H1 (cell line): ENCODE measurements at regions not wholly inside any gene's neighbourhood (a gene's known extent, or its start where the extent isn't known, plus 50 kb on each side); places are given as distances from the start of the nearest gene placed in this dataset.

Experiments
- CTCF ChIA-PET: fragments of 300-600 bp; sonication (Branson Sonifier 250); formaldehyde crosslinking; loops from one replicate; lab custom pipeline; 2021; ENCODE audit not compliant: partially characterized antibody; lab: Charles Lee
- POLR2A ChIA-PET: fragments of 300-600 bp; sonication (Branson Sonifier 250); formaldehyde crosslinking; loops from one replicate; lab custom pipeline; 2021; ENCODE audit warnings: inconsistent platforms; ENCODE audit not compliant: partially characterized antibody; lab: Charles Lee
- DNase-seq, 2 experiments: peaks; one replicate each; pipeline versions ENCODE4 v3.0.0 to v3.0.0-alpha.2; 2010 to 2022; ENCODE audit warnings: low spot score in 2 of 2, low read depth in 1 of 2, mixed read lengths in 1 of 2
- FAIRE-seq: peaks from 2 replicates; lab custom pipeline; 2011; peaks lifted over from hg19 to GRCh38; lab: Jason Lieb, UNC
- H2AFZ ChIP-seq: 2 replicates; pipeline ENCODE4 v1.8.1; 2012; ENCODE audit warnings: low read length, inconsistent platforms
- H2AK5ac ChIP-seq: 2 replicates; pipeline ENCODE4 v1.6.1; 2013; ENCODE audit warnings: low read depth, low read length
- H2BK120ac ChIP-seq: replicated peaks from 2 replicates; pipeline ENCODE3; 2013; ENCODE audit warnings: low read depth, low read length, inconsistent platforms
- H2BK12ac ChIP-seq: 2 replicates; pipeline ENCODE4 v1.6.1; 2013; ENCODE audit warnings: low read depth, low read length
- H2BK15ac ChIP-seq: 2 replicates; pipeline ENCODE4 v1.6.1; 2013; ENCODE audit warnings: low read length
- H2BK20ac ChIP-seq: 2 replicates; pipeline ENCODE4 v1.6.1; 2013; ENCODE audit warnings: low read length
- H2BK5ac ChIP-seq: 2 replicates; pipeline ENCODE4 v1.6.1; 2013; ENCODE audit warnings: low read depth, low read length
- H3K14ac ChIP-seq: 2 replicates; pipeline ENCODE4 v1.6.1; 2013; ENCODE audit warnings: inconsistent platforms; ENCODE audit not compliant: insufficient read length
- H3K18ac ChIP-seq: 2 replicates; pipeline ENCODE4 v1.6.1; 2013; ENCODE audit warnings: low read length; ENCODE audit errors: extremely low read depth
- H3K23ac ChIP-seq: 2 replicates; pipeline ENCODE4 v1.6.1; 2013; ENCODE audit warnings: inconsistent platforms; ENCODE audit not compliant: insufficient read length
- H3K23me2 ChIP-seq: 2 replicates; pipeline ENCODE4 v1.6.1; 2013; ENCODE audit warnings: low read depth, low read length
- H3K27ac ChIP-seq: 2 replicates; pipeline ENCODE4 v1.6.1; 2011; ENCODE audit warnings: low read depth, low read length, inconsistent platforms
- H3K27me3 ChIP-seq, 4 experiments: replicated peaks in 1 of 4; 1 replicate in 1 of 4; 2 replicates in 3 of 4; pipeline versions ENCODE4 v1.6.1 to v1.8.1; 2011 to 2013; ENCODE audit warnings: low read length in 3 of 4, mild to moderate bottlenecking in 3 of 4, inconsistent platforms in 2 of 4, mixed read lengths in 2 of 4, moderate library complexity in 1 of 4; ENCODE audit not compliant: control insufficient read depth in 3 of 4, insufficient read depth in 3 of 4; ENCODE audit errors: extremely low read depth in 1 of 4
- H3K36me3 ChIP-seq, 4 experiments: 2 replicates each; pipeline versions ENCODE4 v1.6.1 to v1.8.1; 2011 to 2013; ENCODE audit warnings: mild to moderate bottlenecking in 4 of 4, low read length in 3 of 4, moderate library complexity in 2 of 4, control low read depth in 1 of 4, inconsistent platforms in 1 of 4; ENCODE audit not compliant: insufficient read depth in 4 of 4, control insufficient read depth in 2 of 4
- H3K4ac ChIP-seq: replicated peaks from 2 replicates; pipeline ENCODE3; 2013; ENCODE audit warnings: low read length, low read depth, mixed read lengths, inconsistent platforms; ENCODE audit not compliant: insufficient read length
- H3K4me1 ChIP-seq, 4 experiments: replicated peaks in 1 of 4; 1 replicate in 1 of 4; 2 replicates in 3 of 4; pipeline versions ENCODE4 v1.6.1 to v1.8.1; 2011 to 2013; ENCODE audit warnings: low read length in 3 of 4, inconsistent platforms in 2 of 4, mixed read lengths in 1 of 4; ENCODE audit not compliant: insufficient read depth in 4 of 4, control insufficient read depth in 3 of 4
- H3K4me2 ChIP-seq, 2 experiments: 2 replicates each; pipeline versions ENCODE4 v1.6.1 to v1.8.1; 2011 to 2013; ENCODE audit warnings: low read depth in 2 of 2, low read length in 2 of 2, control low read depth in 1 of 2, inconsistent platforms in 1 of 2, mild to moderate bottlenecking in 1 of 2; ENCODE audit not compliant: insufficient read depth in 1 of 2
- H3K4me3 ChIP-seq, 4 experiments: fragments of 200-600, 300-600 bp in 1 of 4; sonication (generic), shearing (Covaris generic), sonication (Bioruptor Twin) in 1 of 4; 2 replicates each; pipeline versions ENCODE4 v1.5.1 to v1.8.1; 2011 to 2016; ENCODE audit warnings: low read length in 4 of 4, low read depth in 3 of 4, control low read depth in 2 of 4, inconsistent platforms in 2 of 4, mild to moderate bottlenecking in 2 of 4, mixed read lengths in 1 of 4, moderate library complexity in 1 of 4; ENCODE audit not compliant: insufficient read depth in 2 of 4; ENCODE audit errors: extremely low read depth in 1 of 4
- H3K56ac ChIP-seq: replicated peaks from 2 replicates; pipeline ENCODE3; 2013; ENCODE audit warnings: low read depth, mild to moderate bottlenecking, mixed read lengths, low read length, inconsistent platforms; ENCODE audit not compliant: insufficient read length
- H3K79me1 ChIP-seq: 2 replicates; pipeline ENCODE4 v1.6.1; 2013; ENCODE audit warnings: low read depth, low read length, control low read depth
- H3K79me2 ChIP-seq, 2 experiments: 2 replicates each; pipeline versions ENCODE4 v1.6.1 to v1.8.1; 2012 to 2013; ENCODE audit warnings: low read length in 2 of 2, mild to moderate bottlenecking in 2 of 2, inconsistent platforms in 1 of 2; ENCODE audit not compliant: insufficient read depth in 2 of 2, control insufficient read depth in 1 of 2
- H3K9ac ChIP-seq, 4 experiments: replicated peaks in 1 of 4; 1 replicate in 1 of 4; 2 replicates in 3 of 4; pipeline versions ENCODE4 v1.6.1 to v1.8.1; 2011 to 2013; ENCODE audit warnings: low read depth in 3 of 4, low read length in 3 of 4, control low read depth in 2 of 4, mild to moderate bottlenecking in 2 of 4, moderate library complexity in 2 of 4, inconsistent platforms in 1 of 4; ENCODE audit errors: extremely low read depth in 1 of 4
- H3K9me3 ChIP-seq, 2 experiments: 2 replicates each; pipeline versions ENCODE4 v1.6.1 to v1.8.1; 2012 to 2013; ENCODE audit warnings: mild to moderate bottlenecking in 2 of 2, moderate library complexity in 2 of 2, control low read depth in 1 of 2, inconsistent platforms in 1 of 2, low read depth in 1 of 2, low read length in 1 of 2, mixed read lengths in 1 of 2; ENCODE audit not compliant: insufficient read depth in 2 of 2
- H4K20me1 ChIP-seq, 2 experiments: replicated peaks in 1 of 2; 2 replicates each; pipeline versions ENCODE3 to v1.8.1; 2011 to 2013; ENCODE audit warnings: inconsistent platforms in 2 of 2, low read length in 2 of 2, mild to moderate bottlenecking in 1 of 2; ENCODE audit not compliant: insufficient read depth in 2 of 2, control insufficient read depth in 1 of 2
- H4K5ac ChIP-seq: 2 replicates; pipeline ENCODE4 v1.6.1; 2013; ENCODE audit warnings: low read length, low read depth, mixed read lengths, inconsistent platforms; ENCODE audit not compliant: insufficient read length
- H4K8ac ChIP-seq: 2 replicates; pipeline ENCODE4 v1.8.0; 2013; ENCODE audit warnings: mild to moderate bottlenecking, moderate library complexity, low read length, inconsistent platforms; ENCODE audit not compliant: insufficient read depth; ENCODE audit errors: extremely low read depth
- H4K91ac ChIP-seq: replicated peaks from 2 replicates; pipeline ENCODE3; 2013; ENCODE audit warnings: low read length, mixed read lengths, inconsistent platforms; ENCODE audit not compliant: insufficient read length
- NANOG ChIP-seq: IDR thresholded peaks from 2 replicates; pipeline ENCODE4 v1.6.1; 2011; ENCODE audit warnings: low read length, low read depth, mild to moderate bottlenecking, inconsistent platforms; ENCODE audit not compliant: insufficient read depth, poor library complexity, severe bottlenecking
- NRF1 ChIP-seq: IDR thresholded peaks from 2 replicates; pipeline ENCODE4 v1.6.1; 2011; ENCODE audit warnings: mild to moderate bottlenecking, low read depth, low read length, improper control_type of control experiment
- RBBP5 ChIP-seq: IDR thresholded peaks from 2 replicates; pipeline ENCODE4 v1.7.1; 2012; ENCODE audit warnings: low read depth, mild to moderate bottlenecking, inconsistent platforms, low read length, moderate library complexity, borderline replicate concordance
- SP1 ChIP-seq: IDR thresholded peaks from 2 replicates; pipeline ENCODE4 v1.6.1; 2011; ENCODE audit warnings: low read depth, low read length
- SP2 ChIP-seq: IDR thresholded peaks from 2 replicates; pipeline ENCODE4 v1.6.1; 2012; ENCODE audit warnings: mild to moderate bottlenecking, low read length, inconsistent platforms
- TAF7 ChIP-seq: optimal IDR thresholded peaks from 2 replicates; pipeline ENCODE3; 2011; ENCODE audit warnings: low read depth, mild to moderate bottlenecking, inconsistent platforms, low read length, moderate library complexity, borderline replicate concordance
- WGBS, 2 experiments: shearing (Covaris generic) in 1 of 2; methylation state at CpG; one replicate each; pipeline versions ENCODE4 v1.1.6 to v1.1.7; 2013 to 2015; ENCODE audit warnings: low lambda C conversion rate in 2 of 2, mixed read lengths in 2 of 2, inconsistent platforms in 1 of 2, low coverage in 1 of 2, missing lambda C conversion rate in 1 of 2; ENCODE audit not compliant: insufficient replicate concordance in 2 of 2, insufficient coverage in 1 of 2, insufficient read length in 1 of 2; ENCODE audit errors: extremely low coverage in 1 of 2, missing lambda C conversion rate in 1 of 2; 5-methylcytosine and 5-hydroxymethylcytosine counted together
- TF ChIP-seq, protein P1 (sequence below): IDR thresholded peaks from 2 replicates; pipeline ENCODE4 v1.6.1; 2012; ENCODE audit warnings: inconsistent platforms

DNA sequence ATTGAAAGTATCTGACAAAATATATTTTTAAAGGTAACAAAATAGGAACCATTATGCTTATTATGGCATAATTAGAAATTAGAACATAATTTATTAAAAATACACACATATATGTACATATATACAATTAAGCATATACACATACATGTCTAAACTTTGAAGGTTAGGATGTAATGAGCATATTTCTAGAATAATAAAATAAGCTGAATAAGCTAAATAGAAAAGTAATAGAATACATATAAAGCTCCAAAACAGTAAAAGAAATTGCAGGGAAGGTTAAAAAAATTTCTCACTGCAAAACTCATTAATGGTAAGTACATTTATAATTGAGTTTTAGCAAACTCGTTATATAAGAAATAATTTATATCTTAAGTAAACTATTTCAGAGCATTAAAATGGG, 1561.5 kb upstream of the ZEB2 start:
- H3K23ac ChIP-seq, result no peak overlapping the region
- H3K56ac ChIP-seq, result no peak overlapping the region
- H2BK20ac ChIP-seq, result no peak overlapping the region
- H2BK12ac ChIP-seq, result no peak overlapping the region
- ChIA-PET POLR2A (no interaction called here), CTCF (no interaction called here)
- H2AFZ ChIP-seq, result no peak overlapping the region
- no peak for DNase-seq
- H3K9me3 ChIP-seq, result no peaks in the 10 kb centered on the region
- TF ChIP-seq TAF7, result no peak
- no peak for TF ChIP-seq RBBP5
- TF ChIP-seq SP2, result no peak
- TF ChIP-seq, protein P1, sequence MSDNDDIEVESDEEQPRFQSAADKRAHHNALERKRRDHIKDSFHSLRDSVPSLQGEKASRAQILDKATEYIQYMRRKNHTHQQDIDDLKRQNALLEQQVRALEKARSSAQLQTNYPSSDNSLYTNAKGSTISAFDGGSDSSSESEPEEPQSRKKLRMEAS, result no peak
- no peak for TF ChIP-seq NRF1
- no peak for TF ChIP-seq NANOG
- no peak for TF ChIP-seq SP1
- no peaks in the 10 kb centered on the region for H3K4me1 ChIP-seq
- H3K79me1 ChIP-seq, result no peaks in the 10 kb centered on the region
- no peak overlapping the region for H3K18ac ChIP-seq
- no peak overlapping the region for H4K8ac ChIP-seq
- FAIRE-seq, result no peak
- no peaks in the 10 kb centered on the region for H3K27me3 ChIP-seq
- H3K14ac ChIP-seq, result no peak overlapping the region
- H4K20me1 ChIP-seq, result no peaks in the 10 kb centered on the region
- no peak overlapping the region for H2BK15ac ChIP-seq
- 90% methylated on average over 1 of the region's 1 CpG; no CpG with 5 or more reads in 1 of the 2 experiments for WGBS, 2 experiments
- H3K4ac ChIP-seq, result no peak overlapping the region
- H3K23me2 ChIP-seq, result no peaks in the 10 kb centered on the region
- no peak overlapping the region for H3K27ac ChIP-seq
- H3K4me2 ChIP-seq, result no peak overlapping the region
- no peaks in the 10 kb centered on the region for H3K79me2 ChIP-seq
- no peak overlapping the region for H3K4me3 ChIP-seq
- no peak overlapping the region for H4K91ac ChIP-seq
- H4K5ac ChIP-seq, result no peak overlapping the region
- no peak overlapping the region for H2BK5ac ChIP-seq
- no peaks in the 10 kb centered on the region for H3K36me3 ChIP-seq
- H3K9ac ChIP-seq, result no peak overlapping the region
- H2AK5ac ChIP-seq, result no peak overlapping the region
- no peak overlapping the region for H2BK120ac ChIP-seq
